ENCODE measurements at regions not wholly inside any gene's neighbourhood (a gene's known extent, or its start where the extent isn't known, plus 50 kb on each side); places are given as distances from the start of the nearest gene placed in this dataset.

DNA sequence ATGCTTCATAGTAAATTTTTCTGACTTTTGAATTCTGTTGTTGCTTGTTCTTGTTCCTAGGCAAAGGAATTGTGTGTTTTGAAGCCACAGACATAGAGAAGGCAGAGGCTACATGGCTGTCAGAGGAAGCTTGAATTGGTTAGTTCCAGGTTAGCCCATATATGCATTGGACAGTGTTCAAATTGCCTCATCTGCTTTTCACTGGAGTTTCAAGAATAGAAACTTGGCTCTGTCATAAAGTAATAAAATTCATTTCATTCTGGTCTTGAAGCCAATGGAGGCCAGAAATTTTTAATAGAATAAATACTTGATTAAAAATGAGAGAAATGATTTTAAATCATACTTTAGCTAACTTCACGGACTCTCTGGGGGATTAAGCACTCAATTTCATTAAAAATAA, 178.0 kb downstream of the YIPF5 start:
- H3K36me3 ChIP-seq (ENCODE audit: control insufficient read depth in 2 of 2, insufficient read depth in 2 of 2, low read length in 2 of 2): no peaks in the 10 kb centered on the region
- no peaks in the 10 kb centered on the region for H3K4me1 ChIP-seq (ENCODE audit: control insufficient read depth, insufficient read depth, low read length)
- no peaks in the 10 kb centered on the region for H3K9me3 ChIP-seq (ENCODE audit: control insufficient read depth in 2 of 2, low read length in 2 of 2)
- no peaks in the 10 kb centered on the region for H3K27me3 ChIP-seq (ENCODE audit: control insufficient read depth in 1 of 2, insufficient read depth in 2 of 2, low read length in 2 of 2)
- no peak overlapping the region for H3K27ac ChIP-seq (ENCODE audit: low read length)
- no peak overlapping the region for H3K4me3 ChIP-seq (ENCODE audit: low read length in 2 of 2)
- no peak overlapping the region for H3K9ac ChIP-seq (ENCODE audit: low read length in 2 of 2)

DNA sequence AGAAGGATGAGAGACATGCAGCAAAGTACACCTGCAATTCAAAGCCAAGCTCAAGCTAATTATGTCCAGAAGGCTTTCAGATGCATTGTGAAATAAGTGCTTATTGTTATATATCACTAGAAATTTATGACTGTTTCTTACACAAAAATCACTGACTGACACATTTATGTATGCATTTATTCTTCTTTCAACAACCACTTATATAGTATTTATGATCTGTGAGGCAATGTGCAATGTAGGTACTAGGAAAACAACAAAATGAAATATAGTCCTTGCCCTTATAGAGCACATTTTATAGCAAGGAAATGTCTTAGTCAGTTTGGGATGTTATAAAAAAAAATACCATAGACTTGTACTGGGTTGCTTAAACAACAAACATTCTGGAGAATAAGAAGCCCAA, 167.6 kb downstream of the YIPF5 start:
- H3K9me3 ChIP-seq (ENCODE audit: control insufficient read depth in 2 of 2, low read length in 2 of 2): no peaks in the 10 kb centered on the region
- no peak overlapping the region for H3K27ac ChIP-seq (ENCODE audit: low read length)
- H3K4me3 ChIP-seq (ENCODE audit: low read length in 2 of 2): no peak overlapping the region

DNA sequence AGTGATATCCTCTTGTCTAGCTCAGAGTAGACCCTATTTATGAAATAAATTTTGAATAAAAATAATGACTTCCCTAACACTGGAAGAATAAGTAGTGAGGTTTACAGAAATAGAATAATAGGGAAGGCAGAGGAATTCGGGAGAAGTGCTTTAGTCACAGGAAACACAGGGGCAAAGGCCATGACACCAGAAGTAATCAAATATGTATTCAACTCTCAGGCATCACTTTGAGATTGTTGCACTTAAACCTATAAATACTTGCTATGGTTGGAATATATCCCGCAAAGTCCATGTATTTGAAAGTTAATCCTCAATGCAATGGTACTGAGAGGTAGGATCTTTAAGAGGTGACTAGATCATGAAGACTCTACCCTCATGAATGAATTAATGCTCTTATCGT, 166.8 kb downstream of the YIPF5 start:
- Histone ChIP-seq H3K9ac (ENCODE audit: low read length in 2 of 2) (no peak overlapping the region), H3K27ac (ENCODE audit: low read length) (no peak overlapping the region), H3K9me3 (ENCODE audit: control insufficient read depth in 2 of 2, low read length in 2 of 2) (no peaks in the 10 kb centered on the region), H3K36me3 (ENCODE audit: control insufficient read depth in 2 of 2, insufficient read depth in 2 of 2, low read length in 2 of 2) (no peaks in the 10 kb centered on the region), H3K4me3 (ENCODE audit: low read length in 2 of 2) (no peak overlapping the region), H3K27me3 (ENCODE audit: control insufficient read depth in 1 of 2, insufficient read depth in 2 of 2, low read length in 2 of 2) (no peaks in the 10 kb centered on the region), H3K4me1 (ENCODE audit: control insufficient read depth, insufficient read depth, low read length) (no peaks in the 10 kb centered on the region)

More for the DNA sequence above, 167.6 kb downstream of the YIPF5 start:
- Histone ChIP-seq H3K4me1 (ENCODE audit: control insufficient read depth, insufficient read depth, low read length) (no peaks in the 10 kb centered on the region), H3K9ac (ENCODE audit: low read length in 2 of 2) (no peak overlapping the region), H3K36me3 (ENCODE audit: control insufficient read depth in 2 of 2, insufficient read depth in 2 of 2, low read length in 2 of 2) (no peaks in the 10 kb centered on the region), H3K27me3 (ENCODE audit: control insufficient read depth in 1 of 2, insufficient read depth in 2 of 2, low read length in 2 of 2) (no peaks in the 10 kb centered on the region)

DNA sequence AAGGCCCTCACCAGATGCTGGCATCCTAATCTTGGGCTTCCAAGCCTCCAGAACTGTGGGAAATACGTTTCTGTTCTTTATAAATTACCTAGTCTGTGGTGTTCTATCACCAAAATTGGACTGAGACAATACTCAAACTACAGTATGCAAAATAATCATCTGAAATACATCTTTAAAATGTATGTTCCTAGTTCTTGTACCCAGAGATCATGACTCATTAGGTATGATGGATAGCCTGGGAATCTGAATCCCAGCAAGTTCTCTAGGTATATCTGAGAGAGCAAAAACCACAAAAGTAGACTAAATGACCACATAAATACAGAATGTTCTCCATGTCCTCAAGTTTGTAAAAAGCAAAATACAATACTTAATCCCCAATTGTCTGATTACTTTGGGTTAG, 166.3 kb downstream of the YIPF5 start:
- H3K9ac ChIP-seq (ENCODE audit: low read length in 2 of 2): no peak overlapping the region
- H3K27me3 ChIP-seq (ENCODE audit: control insufficient read depth in 1 of 2, insufficient read depth in 2 of 2, low read length in 2 of 2): no peaks in the 10 kb centered on the region
- no peaks in the 10 kb centered on the region for H3K36me3 ChIP-seq (ENCODE audit: control insufficient read depth in 2 of 2, insufficient read depth in 2 of 2, low read length in 2 of 2)
- no peak overlapping the region for H3K27ac ChIP-seq (ENCODE audit: low read length)
- H3K9me3 ChIP-seq (ENCODE audit: control insufficient read depth in 2 of 2, low read length in 2 of 2): no peaks in the 10 kb centered on the region
- H3K4me3 ChIP-seq (ENCODE audit: low read length in 2 of 2): no peak overlapping the region
- no peaks in the 10 kb centered on the region for H3K4me1 ChIP-seq (ENCODE audit: control insufficient read depth, insufficient read depth, low read length)

DNA sequence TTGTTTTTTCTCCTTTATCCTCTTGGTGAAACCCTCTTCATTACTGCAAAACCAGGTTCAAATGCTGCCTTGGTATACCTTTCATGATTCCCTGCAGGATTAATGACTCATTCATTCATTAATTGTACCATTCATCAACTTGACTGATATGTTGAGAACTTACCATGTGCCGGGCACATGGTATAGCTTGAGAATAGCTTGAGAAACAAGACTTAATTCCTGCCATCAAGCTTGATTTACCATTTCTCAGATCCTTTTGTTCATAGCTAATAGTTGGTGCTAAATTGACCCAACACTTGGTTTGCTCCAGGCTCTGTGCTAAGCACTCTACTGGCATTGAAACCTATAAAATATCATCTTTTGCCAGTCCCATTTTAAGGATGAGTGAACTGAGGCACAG, 165.7 kb downstream of the YIPF5 start:
- H3K9me3 ChIP-seq (ENCODE audit: control insufficient read depth in 2 of 2, low read length in 2 of 2): no peaks in the 10 kb centered on the region
- no peaks in the 10 kb centered on the region for H3K4me1 ChIP-seq (ENCODE audit: control insufficient read depth, insufficient read depth, low read length)
- no peak overlapping the region for H3K4me3 ChIP-seq (ENCODE audit: low read length in 2 of 2)
- H3K27me3 ChIP-seq (ENCODE audit: control insufficient read depth in 1 of 2, insufficient read depth in 2 of 2, low read length in 2 of 2): no peaks in the 10 kb centered on the region
- no peak overlapping the region for H3K27ac ChIP-seq (ENCODE audit: low read length)
- H3K9ac ChIP-seq (ENCODE audit: low read length in 2 of 2): no peak overlapping the region
- no peaks in the 10 kb centered on the region for H3K36me3 ChIP-seq (ENCODE audit: control insufficient read depth in 2 of 2, insufficient read depth in 2 of 2, low read length in 2 of 2)

DNA sequence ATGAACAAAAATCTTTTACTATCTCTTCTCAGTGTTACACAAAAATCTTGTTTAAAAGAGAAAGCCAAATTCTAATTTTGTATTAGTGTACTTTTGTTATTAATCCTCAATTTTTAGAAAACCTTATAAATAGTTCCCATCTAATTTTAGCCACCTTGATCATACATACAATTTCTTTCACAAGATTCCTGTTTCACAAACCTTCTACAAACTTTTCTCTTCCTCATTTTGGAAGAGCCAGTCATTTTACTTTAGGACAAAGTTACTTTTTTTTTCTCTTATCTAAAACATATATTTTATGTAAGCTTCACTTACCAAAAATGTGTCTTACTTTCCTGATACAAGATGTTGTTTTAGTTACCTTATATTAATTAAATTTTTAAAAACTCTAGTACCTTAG, 161.3 kb downstream of the YIPF5 start:
- Histone ChIP-seq H3K4me3 (ENCODE audit: low read length in 2 of 2) (no peak overlapping the region), H3K27me3 (ENCODE audit: control insufficient read depth in 1 of 2, insufficient read depth in 2 of 2, low read length in 2 of 2) (no peaks in the 10 kb centered on the region), H3K9ac (ENCODE audit: low read length in 2 of 2) (no peak overlapping the region), H3K9me3 (ENCODE audit: control insufficient read depth in 2 of 2, low read length in 2 of 2) (no peaks in the 10 kb centered on the region), H3K27ac (ENCODE audit: low read length) (no peak overlapping the region), H3K36me3 (ENCODE audit: control insufficient read depth in 2 of 2, insufficient read depth in 2 of 2, low read length in 2 of 2) (no peaks in the 10 kb centered on the region), H3K4me1 (ENCODE audit: control insufficient read depth, insufficient read depth, low read length) (no peaks in the 10 kb centered on the region)

DNA sequence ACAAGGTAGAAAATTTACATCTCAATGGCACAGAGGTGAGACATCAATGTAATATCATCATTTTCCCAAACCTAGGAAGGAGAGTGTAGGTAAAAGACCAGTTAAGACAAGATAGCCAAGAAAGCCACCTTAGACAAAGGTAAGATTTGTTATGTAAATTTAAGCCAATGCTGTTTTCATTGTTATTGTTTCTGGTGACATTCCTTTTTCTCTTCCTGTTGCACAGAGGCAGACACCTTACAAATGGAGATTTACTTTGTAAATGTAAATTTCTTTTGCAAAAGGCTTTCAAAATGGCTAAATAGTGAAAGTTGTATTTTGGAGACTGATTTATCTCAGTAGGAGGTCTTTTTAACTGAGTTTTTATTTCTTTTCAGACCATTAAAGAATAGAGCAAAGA, 159.1 kb downstream of the YIPF5 start:
- Histone ChIP-seq H3K27ac (ENCODE audit: low read length) (no peak overlapping the region), H3K36me3 (ENCODE audit: control insufficient read depth in 2 of 2, insufficient read depth in 2 of 2, low read length in 2 of 2) (no peaks in the 10 kb centered on the region), H3K9ac (ENCODE audit: low read length in 2 of 2) (no peak overlapping the region)

DNA sequence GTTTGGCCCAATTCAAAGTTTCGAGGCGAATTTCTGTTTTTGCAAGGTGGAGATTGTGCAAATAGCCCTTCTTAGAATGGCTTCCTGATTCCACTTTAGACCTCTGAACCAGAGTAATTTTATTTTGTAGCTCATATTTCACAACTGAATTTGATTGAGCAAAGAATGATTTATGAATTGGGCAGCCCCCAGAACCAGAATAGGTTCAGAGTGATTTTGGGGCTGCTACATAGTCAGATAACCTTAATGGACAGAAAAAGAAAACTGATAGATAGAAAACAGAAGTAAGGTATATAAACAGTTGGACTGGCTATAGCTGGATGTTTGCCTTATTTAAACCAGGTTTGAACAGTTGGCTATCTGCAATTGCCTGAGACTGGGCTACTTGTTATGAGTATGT, 156.6 kb downstream of the YIPF5 start:
- H3K36me3 ChIP-seq (ENCODE audit: control insufficient read depth in 2 of 2, insufficient read depth in 2 of 2, low read length in 2 of 2): no peaks in the 10 kb centered on the region
- H3K27ac ChIP-seq (ENCODE audit: low read length): no peak overlapping the region
- H3K9ac ChIP-seq (ENCODE audit: low read length in 2 of 2): no peak overlapping the region
- H3K9me3 ChIP-seq (ENCODE audit: control insufficient read depth in 2 of 2, low read length in 2 of 2): no peaks in the 10 kb centered on the region
- H3K27me3 ChIP-seq (ENCODE audit: control insufficient read depth in 1 of 2, insufficient read depth in 2 of 2, low read length in 2 of 2): no peaks in the 10 kb centered on the region
- H3K4me3 ChIP-seq (ENCODE audit: low read length in 2 of 2): no peak overlapping the region
- H3K4me1 ChIP-seq (ENCODE audit: control insufficient read depth, insufficient read depth, low read length): no peaks in the 10 kb centered on the region

More for the DNA sequence above, 159.1 kb downstream of the YIPF5 start:
- Histone ChIP-seq H3K4me3 (ENCODE audit: low read length in 2 of 2) (no peak overlapping the region), H3K4me1 (ENCODE audit: control insufficient read depth, insufficient read depth, low read length) (no peaks in the 10 kb centered on the region), H3K27me3 (ENCODE audit: control insufficient read depth in 1 of 2, insufficient read depth in 2 of 2, low read length in 2 of 2) (no peaks in the 10 kb centered on the region), H3K9me3 (ENCODE audit: control insufficient read depth in 2 of 2, low read length in 2 of 2) (no peaks in the 10 kb centered on the region)

DNA sequence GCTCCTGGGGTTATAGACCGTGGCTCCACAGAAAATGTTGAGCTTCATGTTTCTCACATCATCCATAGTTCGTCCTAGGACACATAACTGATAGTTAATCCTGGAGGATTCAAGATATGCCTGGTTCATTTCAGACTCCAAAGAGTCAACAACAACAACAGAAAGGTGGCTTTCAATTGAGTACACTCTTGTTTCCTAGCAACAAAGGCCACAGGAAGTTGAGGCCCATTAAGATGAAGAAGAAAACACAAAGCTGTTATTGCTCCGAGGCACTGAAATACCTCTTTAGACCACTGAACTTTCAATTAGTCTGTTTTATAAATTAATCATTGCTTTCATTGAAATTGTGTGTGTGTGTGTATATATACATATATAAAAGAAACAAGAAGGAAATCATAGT, 154.5 kb downstream of the YIPF5 start:
- Histone ChIP-seq H3K27ac (ENCODE audit: low read length) (no peak overlapping the region), H3K4me1 (ENCODE audit: control insufficient read depth, insufficient read depth, low read length) (no peaks in the 10 kb centered on the region), H3K4me3 (ENCODE audit: low read length in 2 of 2) (no peak overlapping the region), H3K9me3 (ENCODE audit: control insufficient read depth in 2 of 2, low read length in 2 of 2) (no peaks in the 10 kb centered on the region), H3K36me3 (ENCODE audit: control insufficient read depth in 2 of 2, insufficient read depth in 2 of 2, low read length in 2 of 2) (no peaks in the 10 kb centered on the region), H3K27me3 (ENCODE audit: control insufficient read depth in 1 of 2, insufficient read depth in 2 of 2, low read length in 2 of 2) (no peaks in the 10 kb centered on the region), H3K9ac (ENCODE audit: low read length in 2 of 2) (no peak overlapping the region)

DNA sequence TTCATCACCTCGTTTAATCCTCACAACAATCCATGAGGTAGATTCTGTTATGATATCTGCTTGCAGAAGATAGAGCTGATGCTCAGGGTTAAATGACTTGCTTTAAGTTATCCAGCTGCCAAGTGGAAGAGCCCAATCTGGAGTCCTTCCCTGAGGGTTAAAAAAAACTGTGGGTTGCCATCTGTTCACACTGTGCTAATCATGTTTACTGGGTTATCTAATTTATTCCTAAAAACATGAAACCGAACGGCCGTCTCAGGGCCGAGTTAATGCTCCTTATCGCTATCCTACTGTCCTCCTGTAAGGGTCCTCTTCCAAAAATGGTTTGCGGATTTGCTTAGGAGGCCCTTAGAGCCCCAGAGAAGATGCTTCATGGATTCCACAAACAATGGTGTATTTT, 153.3 kb downstream of the YIPF5 start:
- no peaks in the 10 kb centered on the region for H3K9me3 ChIP-seq (ENCODE audit: control insufficient read depth in 2 of 2, low read length in 2 of 2)
- H3K36me3 ChIP-seq (ENCODE audit: control insufficient read depth in 2 of 2, insufficient read depth in 2 of 2, low read length in 2 of 2): no peaks in the 10 kb centered on the region
- no peak overlapping the region for H3K27ac ChIP-seq (ENCODE audit: low read length)
- no peaks in the 10 kb centered on the region for H3K4me1 ChIP-seq (ENCODE audit: control insufficient read depth, insufficient read depth, low read length)
- H3K27me3 ChIP-seq (ENCODE audit: control insufficient read depth in 1 of 2, insufficient read depth in 2 of 2, low read length in 2 of 2): no peaks in the 10 kb centered on the region
- H3K4me3 ChIP-seq (ENCODE audit: low read length in 2 of 2): no peak overlapping the region
- H3K9ac ChIP-seq (ENCODE audit: low read length in 2 of 2): no peak overlapping the region

DNA sequence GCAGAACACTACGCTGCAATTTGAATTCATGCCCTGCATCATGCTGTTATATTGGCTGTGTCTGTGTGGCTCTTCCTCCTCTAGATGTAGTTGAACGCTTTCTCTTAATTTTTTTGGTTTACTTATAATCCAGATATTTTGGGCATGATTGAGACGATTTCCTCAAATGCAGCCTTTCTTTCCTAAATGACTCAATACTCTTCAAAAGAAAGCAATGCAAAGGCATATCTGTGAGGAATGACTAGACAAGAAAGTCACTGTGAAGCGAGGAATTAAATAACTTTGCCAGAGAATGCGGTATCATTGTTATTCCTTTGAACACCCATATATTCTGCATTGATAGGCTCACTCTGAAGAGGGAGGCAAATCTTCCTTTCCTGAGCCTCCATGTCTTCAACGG, 152.8 kb downstream of the YIPF5 start:
- H3K9me3 ChIP-seq (ENCODE audit: control insufficient read depth in 2 of 2, low read length in 2 of 2): no peaks in the 10 kb centered on the region
- no peaks in the 10 kb centered on the region for H3K4me1 ChIP-seq (ENCODE audit: control insufficient read depth, insufficient read depth, low read length)
- H3K27ac ChIP-seq (ENCODE audit: low read length): no peak overlapping the region
- no peaks in the 10 kb centered on the region for H3K36me3 ChIP-seq (ENCODE audit: control insufficient read depth in 2 of 2, insufficient read depth in 2 of 2, low read length in 2 of 2)
- H3K27me3 ChIP-seq (ENCODE audit: control insufficient read depth in 1 of 2, insufficient read depth in 2 of 2, low read length in 2 of 2): no peaks in the 10 kb centered on the region
- no peak overlapping the region for H3K4me3 ChIP-seq (ENCODE audit: low read length in 2 of 2)
- H3K9ac ChIP-seq (ENCODE audit: low read length in 2 of 2): no peak overlapping the region

DNA sequence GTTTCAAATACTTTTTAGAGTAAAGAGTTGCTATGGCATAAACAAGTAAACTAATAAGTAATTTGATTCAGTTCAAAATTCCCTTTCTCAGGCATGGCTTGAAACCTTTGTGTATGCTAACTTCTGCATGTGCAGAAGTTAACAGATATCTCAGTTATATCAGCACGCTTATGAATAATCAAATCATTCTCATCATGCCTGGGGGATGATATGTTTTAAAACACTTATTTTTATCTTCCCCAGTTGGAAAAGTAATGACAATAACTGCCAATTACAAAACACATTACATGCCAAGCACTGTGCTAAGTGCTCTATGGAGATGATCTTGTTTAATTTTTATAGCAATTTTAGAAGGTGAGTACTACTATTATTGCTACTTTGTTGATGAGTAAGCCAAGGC, 146.4 kb downstream of the YIPF5 start:
- H3K9ac ChIP-seq (ENCODE audit: low read length in 2 of 2): no peak overlapping the region

More for the DNA sequence above, 146.4 kb downstream of the YIPF5 start:
- Histone ChIP-seq H3K27me3 (ENCODE audit: control insufficient read depth in 1 of 2, insufficient read depth in 2 of 2, low read length in 2 of 2) (no peaks in the 10 kb centered on the region), H3K4me1 (ENCODE audit: control insufficient read depth, insufficient read depth, low read length) (peaks cover 6% of the 10 kb centered on the region), H3K36me3 (ENCODE audit: control insufficient read depth in 2 of 2, insufficient read depth in 2 of 2, low read length in 2 of 2) (no peaks in the 10 kb centered on the region), H3K27ac (ENCODE audit: low read length) (no peak overlapping the region), H3K9me3 (ENCODE audit: control insufficient read depth in 2 of 2, low read length in 2 of 2) (no peaks in the 10 kb centered on the region), H3K4me3 (ENCODE audit: low read length in 2 of 2) (no peak overlapping the region)
